ENCODE measurements at regions not wholly inside any gene's neighbourhood (a gene's known extent, or its start where the extent isn't known, plus 50 kb on each side); places are given as distances from the start of the nearest gene placed in this dataset.
A peak's percentile ranks its signal among the peaks of the same experiment; 100 is the strongest.

- dilution Hi-C loops (cut with HindIII; ENCODE audit: low sequenced_read_pairs, unreplicated experiment) = no loop called here
- no peak overlapping the region for H3K4me2 ChIP-seq (ENCODE audit: low read depth, low read length)
- no TSS peak for BruUV-seq (replicated peaks)
These were observed 126.4 kb upstream of the COL5A1 start for GRCh38 chr9:134515026-134515821.

More at GRCh38 chr9:134515026-134515821, 126.4 kb upstream of the COL5A1 start:
- Histone ChIP-seq H4K20me1 (ENCODE audit: insufficient read depth, low read length) (no peaks in the 10 kb centered on the region), H3K27me3 (ENCODE audit: control insufficient read depth, insufficient read depth, low read length) (no peaks in the 10 kb centered on the region), H2AFZ (replicated peaks; ENCODE audit: low read length, poor library complexity) (peak overlapping the region; percentile 8), H4K91ac (ENCODE audit: insufficient read depth, low read depth, low read length) (no peak overlapping the region), H3K9ac (ENCODE audit: low read depth, low read length) (no peak overlapping the region), H3K56ac (ENCODE audit: extremely low read depth, insufficient read depth, low read length) (no peak overlapping the region), H3K18ac (ENCODE audit: low read depth, low read length) (peak overlapping the region; percentile 35), H3K79me1 (ENCODE audit: low read depth in 1 of 2, low read length in 2 of 2) (no peaks in the 10 kb centered on the region), H3K9me3 (ENCODE audit: control insufficient read depth, insufficient read depth, low read length) (peaks cover 2% of the 10 kb centered on the region), H2BK5ac (ENCODE audit: low read depth, low read length, poor library complexity, severe bottlenecking) (no peak overlapping the region), H2AK9ac (replicated peaks; ENCODE audit: low read depth, low read length, poor library complexity) (peak overlapping the region; percentile 9), H2AK5ac (ENCODE audit: low read depth, low read length) (peak overlapping the region; percentile 43; the same call in 1 of the 2 replicates), H3K9me1 (ENCODE audit: insufficient read depth, low read length) (0 out of 2 replicates have a peak, but pooled peaks cover 3% of the 10 kb centered on the region), H3K4me3 (ENCODE audit: insufficient read depth, low read depth, low read length) (no peak overlapping the region), H4K5ac (ENCODE audit: low read depth, low read length) (peak overlapping the region; percentile 4; the same call in 1 of the 2 replicates), H3K27ac (ENCODE audit: insufficient read depth, low read length) (no peak overlapping the region), H3K36me3 (ENCODE audit: control insufficient read depth, insufficient read depth, low read length) (no peaks in the 10 kb centered on the region), H4K8ac (ENCODE audit: low read depth in 2 of 2, low read length in 2 of 2) (peak overlapping the region in 1 of 2 experiments; percentile 58; a peak in 1 of 4 replicates), H2BK20ac (ENCODE audit: low read depth, low read length) (peak overlapping the region; percentile 18; the same call in 1 of the 2 replicates), H3K23ac (ENCODE audit: low read depth, low read length) (no peak overlapping the region), H3K4me1 (ENCODE audit: control insufficient read depth, insufficient read depth, low read length) (peaks cover 6% of the 10 kb centered on the region), H3K4ac (ENCODE audit: low read depth, low read length) (no peak overlapping the region), H2BK120ac (ENCODE audit: low read depth, low read length) (peak overlapping the region; percentile 3; the same call in 1 of the 2 replicates), H3K14ac (replicated peaks; ENCODE audit: low read depth, low read length) (peak overlapping the region; percentile 4; the same call in 1 of the 2 replicates), H2BK15ac (ENCODE audit: low read depth, low read length) (no peak overlapping the region)
- TF ChIP-seq BHLHE40 (IDR thresholded peaks at IDR 0.05; ENCODE audit: low read depth, low read length) = peak; percentile 71
- TF ChIP-seq, protein P1, sequence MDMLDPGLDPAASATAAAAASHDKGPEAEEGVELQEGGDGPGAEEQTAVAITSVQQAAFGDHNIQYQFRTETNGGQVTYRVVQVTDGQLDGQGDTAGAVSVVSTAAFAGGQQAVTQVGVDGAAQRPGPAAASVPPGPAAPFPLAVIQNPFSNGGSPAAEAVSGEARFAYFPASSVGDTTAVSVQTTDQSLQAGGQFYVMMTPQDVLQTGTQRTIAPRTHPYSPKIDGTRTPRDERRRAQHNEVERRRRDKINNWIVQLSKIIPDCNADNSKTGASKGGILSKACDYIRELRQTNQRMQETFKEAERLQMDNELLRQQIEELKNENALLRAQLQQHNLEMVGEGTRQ (IDR thresholded peaks at IDR 0.05; ENCODE audit: low read depth, low read length) = peak; percentile 35; the same call in 1 of the 2 replicates
- TF ChIP-seq, protein P2, sequence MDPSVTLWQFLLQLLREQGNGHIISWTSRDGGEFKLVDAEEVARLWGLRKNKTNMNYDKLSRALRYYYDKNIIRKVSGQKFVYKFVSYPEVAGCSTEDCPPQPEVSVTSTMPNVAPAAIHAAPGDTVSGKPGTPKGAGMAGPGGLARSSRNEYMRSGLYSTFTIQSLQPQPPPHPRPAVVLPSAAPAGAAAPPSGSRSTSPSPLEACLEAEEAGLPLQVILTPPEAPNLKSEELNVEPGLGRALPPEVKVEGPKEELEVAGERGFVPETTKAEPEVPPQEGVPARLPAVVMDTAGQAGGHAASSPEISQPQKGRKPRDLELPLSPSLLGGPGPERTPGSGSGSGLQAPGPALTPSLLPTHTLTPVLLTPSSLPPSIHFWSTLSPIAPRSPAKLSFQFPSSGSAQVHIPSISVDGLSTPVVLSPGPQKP (IDR thresholded peaks at IDR 0.05; ENCODE audit: borderline replicate concordance, low read depth, low read length) = no peak
- TF ChIP-seq MAFK (IDR thresholded peaks at IDR 0.05; ENCODE audit: low read depth, low read length) = no peak
- TF ChIP-seq MXI1 (IDR thresholded peaks at IDR 0.05; ENCODE audit: borderline replicate concordance, low read depth, low read length) = no peak
- 48% methylated on average over 10 of the region's 14 CpGs; no CpG with 5 or more reads in 1 of the 2 experiments for WGBS, 2 experiments (ENCODE audit: extremely low coverage in 2 of 2, insufficient read length in 1 of 2)
- peak; percentile 35 for ATAC-seq (ENCODE audit: low read depth)
- intact Hi-C loops (cut with micrococcal nuclease) = no loop called here
- in situ Hi-C loops (cut with MboI; ENCODE audit: low sequenced_read_pairs) = no loop called here
- DNase-seq = peak; percentile 58
- ChIA-PET POLR2A (ENCODE audit: unreplicated experiment) (no interaction called here), CTCF (no interaction called here)

Measured in IMR-90 (cell line).